GM21529 (cell line): ENCODE measurements at regions not wholly inside any gene's neighbourhood (a gene's known extent, or its start where the extent isn't known, plus 50 kb on each side); places are given as distances from the start of the nearest gene placed in this dataset.
"Not testable (repeated sequence)": the region's sequence is repeated elsewhere in the genome, so short reads cannot be mapped to it uniquely, and the experiment has no call there.

Experiments
- ATAC-seq: cut with Tn5 transposase; IDR thresholded peaks from one replicate; pipeline ENCODE4 v1.9.1; 2021; ENCODE audit not compliant: unreplicated experiment

DNA sequence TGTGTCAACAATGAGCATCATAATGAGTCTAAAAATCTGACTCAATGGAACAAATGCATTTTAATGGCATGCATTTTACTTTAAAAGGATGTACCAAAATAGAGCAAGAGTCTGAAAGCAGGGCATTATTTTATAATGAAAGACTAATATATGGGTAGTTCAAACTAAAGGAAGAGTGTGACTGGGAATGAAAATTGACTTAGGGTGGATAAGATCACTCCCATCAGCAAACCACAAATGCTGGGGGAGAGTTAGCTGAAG lies 114.7 kb downstream of the SOX4 start:
- no peak for ATAC-seq

DNA sequence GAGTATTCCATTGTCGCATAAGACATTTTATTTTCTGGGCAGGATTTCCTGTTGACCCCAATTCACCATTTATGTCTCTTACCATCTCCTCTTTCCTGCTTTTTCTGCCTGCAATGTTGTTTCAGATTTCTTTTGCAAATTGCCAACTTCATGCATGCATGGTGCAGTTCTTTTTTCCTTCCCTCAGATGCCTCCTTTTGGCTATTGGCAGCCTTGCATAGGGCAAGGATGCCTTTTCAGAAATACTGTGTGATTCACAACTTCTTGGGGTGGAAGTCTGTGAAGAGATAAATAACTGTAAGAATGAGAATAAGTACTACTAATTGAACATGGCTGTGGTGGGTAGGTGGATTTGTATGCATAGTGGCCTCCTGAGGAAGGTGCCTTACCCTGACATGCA lies 116.7 kb downstream of the SOX4 start:
- ATAC-seq, result no peak

- ATAC-seq, result no peak
Measured at GRCh38 chr6:21710908-21711627, 117.5 kb downstream of the SOX4 start.

- ATAC-seq, result no peak
Measured at GRCh38 chr6:21712213-21712612, 118.7 kb downstream of the SOX4 start.

- ATAC-seq, result no peak
Measured at GRCh38 chr6:21713481-21713880, 119.9 kb downstream of the SOX4 start.

- ATAC-seq, result no peak
Measured at GRCh38 chr6:21715180-21715579, 121.6 kb downstream of the SOX4 start.

DNA sequence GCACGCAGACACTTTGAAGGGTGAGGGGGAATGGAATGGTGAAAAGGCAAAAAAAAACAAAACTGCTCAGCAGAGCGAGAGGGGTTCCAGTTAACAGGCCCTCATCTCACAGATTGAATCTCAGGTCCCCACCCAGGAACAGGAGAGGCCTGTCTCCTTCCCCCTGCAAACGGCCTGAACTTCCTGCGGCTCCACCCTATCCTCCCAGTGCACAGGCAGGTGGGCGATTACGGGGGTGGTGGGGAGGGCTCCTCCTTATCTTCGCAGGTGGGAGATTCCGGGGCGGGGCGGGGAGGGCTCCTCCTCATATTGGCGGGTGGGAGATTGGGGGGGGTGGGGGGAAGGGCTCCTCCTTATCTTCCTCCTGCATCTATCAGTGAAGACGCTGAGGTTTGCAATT lies 129.0 kb downstream of the SOX4 start:
- no peak for ATAC-seq

DNA sequence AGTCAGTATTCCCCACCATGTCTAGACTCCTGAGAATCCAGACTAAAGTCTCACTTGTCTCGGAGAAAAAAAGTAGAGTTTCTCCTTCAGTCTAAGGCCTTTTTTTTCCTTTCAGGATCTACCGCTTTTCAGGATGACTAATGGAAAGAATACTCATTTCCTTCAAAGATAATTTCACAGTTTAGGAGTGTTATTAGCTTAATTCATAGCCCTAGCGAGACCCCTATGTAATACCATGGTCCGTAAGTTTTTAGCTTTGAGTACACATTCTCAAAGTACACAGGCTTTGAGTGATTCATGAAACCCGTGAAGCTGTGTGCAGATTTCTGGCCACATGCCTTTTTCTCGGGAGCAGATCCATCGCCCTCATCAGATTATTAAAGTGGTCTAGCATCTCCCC lies 133.1 kb downstream of the SOX4 start:
- no peak for ATAC-seq

DNA sequence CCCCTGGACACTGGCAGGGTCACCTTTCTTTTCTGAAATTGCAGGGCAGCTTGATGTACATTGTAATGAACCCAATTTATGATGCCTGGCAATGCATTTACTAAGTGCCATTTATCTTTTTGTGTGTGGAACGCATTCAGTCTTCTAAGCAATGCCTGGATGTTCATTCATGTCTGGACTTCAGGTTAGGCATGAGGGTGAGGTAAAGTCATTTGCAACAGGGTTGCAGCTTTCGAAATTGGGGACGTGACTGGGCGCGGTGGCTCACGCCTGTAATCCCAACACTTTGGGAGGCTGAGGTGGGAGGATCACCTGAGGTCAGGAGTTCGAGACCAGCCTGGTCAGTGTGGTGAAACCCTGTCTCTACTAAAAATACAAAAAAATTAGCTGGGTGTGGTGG lies 134.6 kb downstream of the SOX4 start:
- no peak for ATAC-seq

DNA sequence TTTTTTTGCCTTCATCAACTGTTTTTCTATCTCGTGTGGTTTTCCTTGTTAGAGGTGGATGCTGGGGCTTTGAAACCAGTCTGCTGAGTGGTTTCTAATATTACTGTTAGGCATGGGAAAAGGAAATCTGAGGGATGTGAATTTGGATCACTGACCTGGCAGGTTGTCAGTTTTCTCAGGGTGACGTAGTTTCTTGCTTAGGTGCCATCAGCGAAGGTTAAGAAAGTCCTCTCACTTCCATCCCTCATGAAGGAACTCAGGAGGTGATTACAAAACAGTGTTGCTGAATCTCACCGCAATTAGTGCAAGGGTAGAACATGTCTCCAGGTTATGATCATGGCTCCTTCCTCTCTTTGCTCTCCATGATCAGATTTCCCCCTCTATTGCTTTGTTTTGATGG lies 135.9 kb downstream of the SOX4 start:
- ATAC-seq, result no peak

DNA sequence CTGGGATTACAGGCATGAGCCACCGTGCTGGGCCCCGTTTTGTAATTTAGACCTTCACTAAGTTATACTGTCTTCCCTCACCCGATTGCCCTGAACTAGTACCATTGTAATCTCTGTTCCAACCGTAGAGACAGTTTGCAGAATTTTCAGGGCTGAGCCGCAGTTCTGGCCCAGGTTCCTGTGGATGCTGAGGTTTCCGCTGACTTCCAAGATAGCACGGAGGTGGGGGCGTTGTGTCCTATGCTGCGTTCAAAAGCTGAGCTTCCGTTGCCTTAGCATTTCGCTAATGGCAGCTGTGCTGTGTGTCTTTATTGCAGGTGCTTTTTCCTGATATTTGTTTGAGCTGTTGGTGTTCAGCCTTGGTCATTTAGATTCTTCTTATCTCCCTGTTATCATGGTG lies 137.0 kb downstream of the SOX4 start:
- no peak for ATAC-seq

- no peak for ATAC-seq
Measured at GRCh38 chr6:21731411-21732031, 138.0 kb downstream of the SOX4 start.

GRCh38 chr6:21732032-21732730 lies 138.6 kb downstream of the SOX4 start:
- ATAC-seq, result not testable (repeated sequence)

DNA sequence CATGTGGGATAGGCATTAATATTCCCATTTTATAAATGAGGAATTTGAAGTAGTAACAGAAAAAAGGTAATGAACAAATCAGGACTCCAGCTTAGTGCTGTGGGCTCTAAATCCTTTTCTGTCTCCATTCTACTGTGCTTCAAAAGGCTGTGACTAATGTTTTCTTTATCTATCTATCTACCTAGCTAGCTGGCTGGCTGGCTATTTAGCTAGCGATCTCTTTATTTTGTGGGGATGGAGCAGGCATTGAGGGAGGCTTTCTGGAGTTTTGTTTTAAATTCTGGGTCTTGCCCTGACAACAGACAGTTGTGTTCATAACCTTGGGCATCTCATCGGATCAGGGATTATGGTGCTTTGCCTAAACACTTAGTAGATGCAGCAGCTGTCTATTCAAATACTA lies 139.2 kb downstream of the SOX4 start:
- ATAC-seq, result no peak

DNA sequence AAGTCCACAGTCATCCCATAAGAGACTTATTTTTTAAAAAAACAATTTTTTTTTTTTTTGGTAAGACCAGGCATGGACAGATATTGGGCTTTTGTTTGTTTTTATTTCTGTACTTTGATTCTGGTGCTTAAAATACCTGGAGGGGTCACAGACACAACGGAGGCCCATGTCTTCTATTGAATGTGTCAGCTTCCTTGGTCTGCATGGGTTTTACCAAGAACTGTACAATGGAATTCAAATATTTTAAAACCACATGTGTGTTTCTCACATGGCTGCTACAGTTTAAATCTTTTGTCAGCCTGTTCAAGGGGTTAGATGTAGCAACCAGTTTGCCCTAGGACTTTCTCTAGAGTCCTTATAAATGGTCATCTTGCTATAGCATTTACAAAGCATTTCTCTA lies 139.8 kb downstream of the SOX4 start:
- ATAC-seq, result no peak

GRCh38 chr6:21734204-21734603 lies 140.7 kb downstream of the SOX4 start:
- no peak for ATAC-seq

DNA sequence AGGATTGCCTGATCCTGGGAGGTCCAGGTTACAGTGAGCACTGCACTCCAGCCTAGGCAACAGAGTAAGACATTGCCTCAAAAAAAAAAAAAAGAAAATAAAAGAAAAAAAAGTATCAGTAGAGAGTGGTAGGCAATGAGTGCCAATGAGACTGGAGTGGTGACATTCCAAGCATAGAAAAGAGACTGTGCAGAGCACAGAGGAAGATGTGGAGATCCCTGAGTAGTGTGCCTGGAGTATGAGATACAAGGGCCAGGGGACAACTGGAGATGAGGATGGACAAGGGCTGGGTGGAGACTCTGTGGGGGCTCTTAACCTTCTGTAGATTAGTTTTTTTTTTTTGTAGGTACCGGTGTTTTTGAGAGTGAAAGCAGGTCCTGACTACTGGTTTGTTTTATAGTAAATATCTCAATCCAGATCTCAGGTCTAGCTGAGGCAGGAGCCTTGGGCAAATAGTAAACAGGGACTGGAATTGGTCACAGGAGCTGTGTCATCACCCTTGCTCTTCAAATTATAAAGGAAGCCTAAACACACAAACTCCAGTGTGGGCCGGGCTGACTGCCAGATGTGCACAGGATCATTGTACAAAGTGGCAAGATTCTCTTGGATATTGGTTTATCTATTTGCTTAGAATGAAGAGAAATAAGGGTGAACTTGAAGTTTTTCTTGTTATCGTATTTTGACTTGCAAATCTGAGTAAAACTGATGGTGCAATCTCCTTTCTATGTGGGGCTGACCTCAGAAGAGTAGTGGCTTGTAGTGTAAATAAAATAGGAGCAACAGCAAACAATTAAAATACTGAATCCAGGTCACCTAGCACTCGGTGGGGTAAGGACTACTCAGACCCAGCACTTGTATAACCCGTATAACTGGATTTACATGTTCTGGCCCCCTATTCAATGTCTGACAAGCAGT lies 144.9 kb downstream of the SOX4 start:
- no peak for ATAC-seq

DNA sequence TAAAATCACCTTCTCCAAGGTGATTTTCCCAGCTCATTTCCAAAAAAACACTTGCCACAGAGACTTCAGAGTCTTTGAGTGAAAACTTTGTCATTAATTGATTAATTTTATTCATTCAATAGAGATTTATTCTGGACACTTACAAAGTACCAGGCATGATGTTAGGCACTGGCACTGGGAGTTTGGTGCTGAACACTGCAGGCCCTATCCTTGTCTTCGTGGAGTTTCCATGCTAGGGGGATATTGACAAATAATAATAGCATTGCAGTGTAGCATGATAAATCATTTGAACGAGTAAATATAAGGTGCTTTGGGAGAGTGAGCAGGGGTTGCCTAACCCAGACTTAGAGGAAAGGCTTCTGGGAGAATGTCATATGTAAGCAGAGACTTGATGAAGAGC lies 145.7 kb downstream of the SOX4 start:
- ATAC-seq, result no peak

DNA sequence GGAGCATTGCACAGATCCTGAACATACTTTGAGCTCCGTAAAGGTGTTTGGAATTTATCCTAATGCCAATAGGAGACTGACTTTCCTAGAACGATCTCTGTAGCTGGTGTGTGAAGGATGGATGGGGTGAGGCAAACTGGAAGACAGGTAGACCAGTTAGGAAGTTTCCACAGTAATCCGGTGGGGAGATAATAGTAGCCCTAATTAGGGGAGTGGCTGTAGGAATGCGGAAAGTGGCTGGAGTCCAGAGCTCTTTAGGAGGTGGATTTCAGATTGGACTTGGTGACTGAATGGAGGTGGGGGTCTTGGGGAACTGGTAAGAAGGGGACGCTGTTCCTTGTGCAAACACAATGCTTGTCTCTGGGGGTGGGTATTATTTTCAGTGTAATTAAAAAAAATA lies 146.3 kb downstream of the SOX4 start:
- no peak for ATAC-seq

DNA sequence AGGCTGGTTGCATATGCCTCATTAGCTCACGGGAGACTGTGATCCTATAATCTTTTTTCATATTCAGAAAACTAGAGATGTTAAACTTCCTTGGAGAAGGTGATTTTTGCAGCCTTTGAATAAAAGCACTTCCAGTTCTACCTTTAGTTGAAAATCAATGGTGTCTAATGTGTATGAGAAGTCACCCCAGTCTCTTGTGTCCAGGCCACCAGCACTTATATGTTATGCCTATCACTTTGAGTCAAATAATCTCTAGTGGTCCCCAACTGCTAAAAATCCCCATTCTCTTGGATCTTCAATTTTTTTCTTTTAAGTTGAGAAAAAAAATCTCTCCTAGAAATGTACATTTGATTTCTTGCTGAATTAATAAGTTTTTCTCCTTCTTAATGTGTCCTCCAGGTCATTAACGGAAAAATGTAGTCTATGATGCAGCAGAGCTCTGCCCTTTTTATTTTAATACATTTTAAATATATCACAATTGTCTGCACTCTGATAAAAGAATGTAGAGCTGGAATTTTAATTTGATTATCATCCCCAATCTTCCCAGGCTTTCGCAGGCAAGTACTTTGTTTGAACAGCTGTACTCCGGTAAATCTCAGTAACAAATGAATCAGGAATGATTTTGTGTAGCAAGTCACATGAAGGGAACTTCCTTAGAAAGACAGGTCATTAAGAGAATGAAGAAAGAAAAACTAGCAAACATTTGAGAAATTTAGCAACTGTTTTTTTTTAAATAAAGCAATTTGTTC lies 147.0 kb downstream of the SOX4 start:
- ATAC-seq, result no peak
